Brain microvascular endothelial cell (primary cell): ENCODE measurements at regions not wholly inside any gene's neighbourhood (a gene's known extent, or its start where the extent isn't known, plus 50 kb on each side); places are given as distances from the start of the nearest gene placed in this dataset.

Experiments used
- DNase-seq: peaks from one replicate; pipeline ENCODE4 v3.0.0-alpha.2; 2020
- H3K27ac ChIP-seq: fragments of 250-450 bp; sonication (Bioruptor Pico); 2 replicates; pipeline ENCODE4 v1.5.1; 2020; ENCODE audit warnings: mild to moderate bottlenecking, moderate library complexity
- H3K27me3 ChIP-seq: fragments of 250-450 bp; sonication (Bioruptor Pico); replicated peaks from 2 replicates; pipeline ENCODE4 v1.5.1; 2020; ENCODE audit warnings: mild to moderate bottlenecking
- H3K36me3 ChIP-seq: fragments of 250-450 bp; sonication (Bioruptor Pico); replicated peaks from 2 replicates; pipeline ENCODE4 v1.5.1; 2020; ENCODE audit warnings: mild to moderate bottlenecking
- H3K4me3 ChIP-seq: 2 replicates; pipeline ENCODE4 v1.5.1; 2011; ENCODE audit warnings: low read depth, mild to moderate bottlenecking, control low read depth, low read length, moderate library complexity
- CTCF ChIP-seq: IDR thresholded peaks from 2 replicates; pipeline ENCODE4 v1.5.1; 2011; ENCODE audit warnings: low read depth, mild to moderate bottlenecking, moderate library complexity, low read length, control low read depth, inconsistent platforms; ENCODE audit errors: missing control alignments
- in situ Hi-C: cut with HindIII; loops from 2 replicates; pipeline ENCODE4 v1.10.0; 2017; ENCODE audit warnings: low sequenced_read_pairs, low pct_ligation_motif_present

- Histone ChIP-seq H3K36me3 (no peaks in the 10 kb centered on the region), H3K27me3 (peaks cover 7% of the 10 kb centered on the region), H3K4me3 (no peak overlapping the region), H3K27ac (no peak overlapping the region)
- no peak for TF ChIP-seq CTCF
- in situ Hi-C loops = no loop called here
- DNase-seq = no peak
These were observed 133.3 kb downstream of the CPZ start for GRCh38 chr4:8725845-8726244.

GRCh38 chr4:8725071-8725841 lies 132.7 kb downstream of the CPZ start:
- H3K4me3 ChIP-seq = no peak overlapping the region
- no peak for DNase-seq
- H3K36me3 ChIP-seq = no peaks in the 10 kb centered on the region
- in situ Hi-C loops = no loop called here
- peaks cover 7% of the 10 kb centered on the region for H3K27me3 ChIP-seq
- H3K27ac ChIP-seq = no peak overlapping the region
- no peak for TF ChIP-seq CTCF

- Histone ChIP-seq H3K36me3 (no peaks in the 10 kb centered on the region), H3K4me3 (no peak overlapping the region), H3K27me3 (peaks cover 7% of the 10 kb centered on the region), H3K27ac (no peak overlapping the region)
- no peak for TF ChIP-seq CTCF
- in situ Hi-C loops = no loop called here
- DNase-seq = no peak
These were observed 132.0 kb downstream of the CPZ start for GRCh38 chr4:8724436-8725070.

- H3K36me3 ChIP-seq = no peaks in the 10 kb centered on the region
- peaks cover 7% of the 10 kb centered on the region for H3K27me3 ChIP-seq
- no peak for TF ChIP-seq CTCF
- H3K4me3 ChIP-seq = no peak overlapping the region
- H3K27ac ChIP-seq = no peak overlapping the region
- in situ Hi-C loops = no loop called here
- DNase-seq = no peak
These were observed 130.8 kb downstream of the CPZ start for GRCh38 chr4:8723222-8723980.

- Histone ChIP-seq H3K36me3 (no peaks in the 10 kb centered on the region), H3K27ac (no peak overlapping the region), H3K4me3 (no peak overlapping the region), H3K27me3 (peaks cover 7% of the 10 kb centered on the region)
- no peak for TF ChIP-seq CTCF
- in situ Hi-C loops = no loop called here
- DNase-seq = no peak
These were observed 130.0 kb downstream of the CPZ start for GRCh38 chr4:8722556-8722955.
